Adrenal gland (tissue), 9 donors: ENCODE measurements at regions not wholly inside any gene's neighbourhood (a gene's known extent, or its start where the extent isn't known, plus 50 kb on each side); places are given as distances from the start of the nearest gene placed in this dataset.

Source experiments
- DNase-seq, 7 donors: peaks; one replicate each; pipeline ENCODE4 v3.0.0-alpha.2; 2019 to 2020
- H3K27ac ChIP-seq, 5 donors: fragments of 200-600 bp; sonication (generic) in 4 of 5; 1 replicate in 3 of 5; 2 replicates in 2 of 5; pipeline versions ENCODE4 v1.5.1 to v1.8.0; 2016 to 2020; ENCODE audit warnings: mild to moderate bottlenecking in 1 of 5
- H3K27me3 ChIP-seq: fragments of 200-600 bp; 2 replicates; pipeline ENCODE4 v1.8.0; 2021
- H3K36me3 ChIP-seq, 2 donors: fragments of 200-600 bp; replicated peaks in 1 of 2; 1 replicate in 1 of 2; 2 replicates in 1 of 2; pipeline versions ENCODE4 v1.5.1 to v1.8.0; 2018 to 2022
- H3K4me1 ChIP-seq, 2 donors: fragments of 200-600 bp; replicated peaks in 1 of 2; 1 replicate in 1 of 2; 2 replicates in 1 of 2; pipeline versions ENCODE4 v1.5.1 to v1.8.0; 2018 to 2021
- H3K4me3 ChIP-seq, 4 donors: fragments of 200-600 bp; sonication (generic) in 3 of 4; one replicate each; pipeline ENCODE4 v1.5.1; 2016 to 2018
- H3K9me3 ChIP-seq, 3 donors: fragments of 200-600 bp; sonication (generic) in 1 of 3; replicated peaks in 1 of 3; 1 replicate in 2 of 3; 2 replicates in 1 of 3; pipeline versions ENCODE4 v1.5.1 to v1.8.0; 2016 to 2021
- CTCF ChIP-seq, 6 experiments: fragments of 450-650 bp in 4 of 6; fragments of 200-600 bp in 2 of 6; sonication (generic) in 1 of 6; IDR thresholded peaks; 1 replicate in 5 of 6; 2 replicates in 1 of 6; pipeline versions ENCODE4 v1.5.1 to v1.8.0; 2016 to 2021; ENCODE audit warnings: antibody characterized with exemption in 6 of 6, mild to moderate bottlenecking in 2 of 6, moderate library complexity in 1 of 6
- POLR2A ChIP-seq, 2 donors: fragments of 450-650 bp; IDR thresholded peaks; one replicate each; pipeline ENCODE4 v1.6.1; 2017; ENCODE audit warnings: antibody characterized with exemption in 2 of 2, mild to moderate bottlenecking in 2 of 2, moderate library complexity in 1 of 2
- WGBS, 4 donors: extraction: QIAGEN DNeasy Blood & Tissue Kit in 2 of 4; methylation state at CpG; one replicate each; pipeline versions ENCODE4 v1.1.5 to v1.1.7; 2013 to 2017; 5-methylcytosine and 5-hydroxymethylcytosine counted together
- intact Hi-C, 2 donors: fragments of 100-400 bp; cut with DNase I; formaldehyde crosslinking; loops; one replicate each; pipeline versions ENCODE4 v1.14.1 to v1.15.0; 2022 to 2023
- donor health status: healthy with polysubstance abuse.
- donor health status: Bipolar disorder and iron deficiency.
- donor health status: DM: yes; HTN: yes; CAD: no.
- donor health status: DM: no; HTN: no; CAD: no.
- donor health status: DM: no; HTN: no; CAD: no.

GRCh38 chr6:11294228-11294627 lies 61.8 kb upstream of the NEDD9 start:
- intact Hi-C loops: no loop called here
- DNase-seq: no peak

GRCh38 chr6:11292594-11293236 lies 60.2 kb upstream of the NEDD9 start:
- Histone ChIP-seq H3K27me3 (no peaks in the 10 kb centered on the region), H3K36me3 (no peaks in the 10 kb centered on the region), H3K27ac (no peak overlapping the region), H3K9me3 (no peaks in the 10 kb centered on the region), H3K4me3 (no peak overlapping the region), H3K4me1 (no peaks in the 10 kb centered on the region)
- TF ChIP-seq CTCF (IDR thresholded peaks at IDR 0.05) (no peak), POLR2A (IDR thresholded peaks at IDR 0.05) (no peak)
- no peak for DNase-seq
- intact Hi-C loops: no loop called here

More at GRCh38 chr6:11294228-11294627, 61.8 kb upstream of the NEDD9 start:
- Histone ChIP-seq H3K27ac (no peak overlapping the region), H3K9me3 (no peaks in the 10 kb centered on the region), H3K4me3 (no peak overlapping the region), H3K4me1 (no peaks in the 10 kb centered on the region), H3K27me3 (no peaks in the 10 kb centered on the region), H3K36me3 (no peaks in the 10 kb centered on the region)
- 79 to 82% (median 80%) methylated on average over 3 of the region's 3 CpGs for WGBS, 4 donors
- TF ChIP-seq POLR2A (IDR thresholded peaks at IDR 0.05) (no peak), CTCF (IDR thresholded peaks at IDR 0.05) (no peak)

GRCh38 chr6:11292091-11292490 lies 59.6 kb upstream of the NEDD9 start:
- TF ChIP-seq CTCF (IDR thresholded peaks at IDR 0.05): no peak
- TF ChIP-seq POLR2A (IDR thresholded peaks at IDR 0.05): no peak
- intact Hi-C loops: no loop called here
- no peaks in the 10 kb centered on the region for H3K27me3 ChIP-seq

GRCh38 chr6:11291582-11291981 lies 59.1 kb upstream of the NEDD9 start:
- TF ChIP-seq CTCF (IDR thresholded peaks at IDR 0.05) (no peak), POLR2A (IDR thresholded peaks at IDR 0.05) (no peak)
- Histone ChIP-seq H3K9me3 (no peaks in the 10 kb centered on the region), H3K4me3 (no peak overlapping the region), H3K27ac (no peak overlapping the region), H3K36me3 (no peaks in the 10 kb centered on the region), H3K4me1 (no peaks in the 10 kb centered on the region), H3K27me3 (no peaks in the 10 kb centered on the region)
- 74 to 89% (median 88%) methylated on average over 4 of the region's 4 CpGs for WGBS, 4 donors
- no peak for DNase-seq
- intact Hi-C loops: no loop called here

More at GRCh38 chr6:11292091-11292490, 59.6 kb upstream of the NEDD9 start:
- no peak overlapping the region for H3K4me3 ChIP-seq
- 78 to 87% (median 84%) methylated on average over 4 of the region's 4 CpGs for WGBS, 4 donors
- no peaks in the 10 kb centered on the region for H3K9me3 ChIP-seq
- H3K36me3 ChIP-seq: no peaks in the 10 kb centered on the region
- no peak overlapping the region for H3K27ac ChIP-seq
- H3K4me1 ChIP-seq: no peaks in the 10 kb centered on the region
- no peak for DNase-seq
